Lower leg skin (tissue), 4 donors: ENCODE measurements at regions not wholly inside any gene's neighbourhood (a gene's known extent, or its start where the extent isn't known, plus 50 kb on each side); places are given as distances from the start of the nearest gene placed in this dataset.

Experiments used
- DNase-seq, 2 donors: peaks; one replicate each; pipeline ENCODE4 v3.0.0-alpha.2; 2019; ENCODE audit warnings: low spot score in 2 of 2
- H3K4me3 ChIP-seq: fragments of 200-600 bp; sonication (generic); 2 replicates; pipeline ENCODE4 v1.5.1; 2017; ENCODE audit warnings: mild to moderate bottlenecking, low read depth; ENCODE audit not compliant: poor library complexity, severe bottlenecking
- POLR2A ChIP-seq, 2 donors: fragments of 450-650 bp; IDR thresholded peaks; one replicate each; pipeline ENCODE4 v1.6.1; 2016 to 2017; ENCODE audit warnings: antibody characterized with exemption in 2 of 2, mild to moderate bottlenecking in 1 of 2, moderate library complexity in 1 of 2
- WGBS, 2 donors: methylation state at CpG; one replicate each; pipeline ENCODE4 v1.1.5; 2018; 5-methylcytosine and 5-hydroxymethylcytosine counted together
- intact Hi-C: fragments of 100-400 bp; cut with DNase I; formaldehyde crosslinking; loops from one replicate; pipeline ENCODE4 v1.15.0; 2023; ENCODE audit warnings: low total_unique reads
- TF ChIP-seq, protein P1 (sequence below), 3 donors: fragments of 450-650 bp; IDR thresholded peaks; one replicate each; pipeline ENCODE4 v1.5.1; 2016; ENCODE audit warnings: antibody characterized with exemption in 3 of 3, mild to moderate bottlenecking in 3 of 3, moderate library complexity in 2 of 3

DNA sequence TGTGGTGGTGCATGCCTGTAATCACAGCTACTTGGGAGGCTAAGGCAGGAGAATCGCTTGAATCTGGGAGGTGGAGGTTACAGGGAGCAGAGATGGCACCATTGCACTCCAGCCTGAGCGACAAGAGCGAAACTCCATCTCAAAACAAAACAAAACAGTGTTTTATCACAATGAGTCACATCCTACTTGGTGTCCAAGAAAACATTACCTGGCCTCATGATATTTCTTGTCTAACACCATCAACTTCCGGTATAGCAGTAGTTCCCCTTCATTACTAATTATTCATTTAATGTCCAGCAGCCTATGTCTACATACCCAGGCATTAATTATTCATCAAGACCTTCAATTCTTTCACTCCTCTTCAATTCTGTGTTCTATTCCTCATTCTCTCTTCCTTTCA, 115.5 kb downstream of the CCDC59 start:
- WGBS, 2 donors = 78 to 86% methylated on average over 4 of the region's 4 CpGs
- DNase-seq = no peak
- TF ChIP-seq, protein P1, sequence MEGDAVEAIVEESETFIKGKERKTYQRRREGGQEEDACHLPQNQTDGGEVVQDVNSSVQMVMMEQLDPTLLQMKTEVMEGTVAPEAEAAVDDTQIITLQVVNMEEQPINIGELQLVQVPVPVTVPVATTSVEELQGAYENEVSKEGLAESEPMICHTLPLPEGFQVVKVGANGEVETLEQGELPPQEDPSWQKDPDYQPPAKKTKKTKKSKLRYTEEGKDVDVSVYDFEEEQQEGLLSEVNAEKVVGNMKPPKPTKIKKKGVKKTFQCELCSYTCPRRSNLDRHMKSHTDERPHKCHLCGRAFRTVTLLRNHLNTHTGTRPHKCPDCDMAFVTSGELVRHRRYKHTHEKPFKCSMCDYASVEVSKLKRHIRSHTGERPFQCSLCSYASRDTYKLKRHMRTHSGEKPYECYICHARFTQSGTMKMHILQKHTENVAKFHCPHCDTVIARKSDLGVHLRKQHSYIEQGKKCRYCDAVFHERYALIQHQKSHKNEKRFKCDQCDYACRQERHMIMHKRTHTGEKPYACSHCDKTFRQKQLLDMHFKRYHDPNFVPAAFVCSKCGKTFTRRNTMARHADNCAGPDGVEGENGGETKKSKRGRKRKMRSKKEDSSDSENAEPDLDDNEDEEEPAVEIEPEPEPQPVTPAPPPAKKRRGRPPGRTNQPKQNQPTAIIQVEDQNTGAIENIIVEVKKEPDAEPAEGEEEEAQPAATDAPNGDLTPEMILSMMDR (IDR thresholded peaks at IDR 0.05) = no peak
- no peak for TF ChIP-seq POLR2A (IDR thresholded peaks at IDR 0.05)
- H3K4me3 ChIP-seq = no peak overlapping the region
- intact Hi-C loops = no loop called here

DNA sequence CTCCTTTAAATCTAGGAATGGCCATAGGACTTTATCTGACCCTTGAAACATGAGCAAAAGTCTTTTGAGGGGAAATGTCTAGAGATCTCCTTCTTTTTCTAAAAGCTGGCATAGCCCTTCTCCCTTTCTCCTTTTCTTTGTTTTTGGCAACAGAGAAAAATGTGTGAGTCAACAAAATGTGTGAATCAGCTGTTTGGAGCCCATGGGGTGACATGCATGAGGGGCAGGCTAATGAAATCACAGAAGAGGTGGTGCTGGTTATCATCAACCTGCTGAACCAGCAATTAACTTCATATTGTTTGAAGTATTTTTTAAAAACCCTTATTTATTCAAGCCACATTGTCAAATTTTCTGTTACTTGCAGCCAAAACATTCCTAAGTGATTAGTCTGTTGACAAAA, 132.3 kb downstream of the CCDC59 start:
- TF ChIP-seq POLR2A (IDR thresholded peaks at IDR 0.05) = no peak
- TF ChIP-seq, protein P1 (IDR thresholded peaks at IDR 0.05) = no peak
- intact Hi-C loops = no loop called here
- no peak for DNase-seq
- no peak overlapping the region for H3K4me3 ChIP-seq

DNA sequence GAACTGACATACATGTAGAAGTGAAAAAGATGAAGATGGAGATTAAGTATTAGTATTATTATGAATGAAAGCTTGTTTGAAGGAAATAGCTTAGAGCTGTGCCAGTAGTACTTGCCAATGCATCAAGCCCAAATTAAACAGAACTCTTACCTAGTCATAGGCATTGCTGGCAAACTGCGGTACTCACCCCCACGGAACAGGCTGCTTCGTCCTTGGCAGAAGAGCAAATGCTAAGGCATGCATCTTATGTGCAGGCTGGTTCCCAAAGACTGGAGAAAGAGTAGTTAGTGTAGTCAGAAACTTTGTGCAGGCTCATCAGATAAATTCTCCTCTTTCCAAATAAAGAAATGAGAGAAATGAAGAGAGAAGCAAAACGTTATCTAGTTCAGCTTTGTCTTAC, 134.8 kb downstream of the CCDC59 start:
- TF ChIP-seq, protein P1 (IDR thresholded peaks at IDR 0.05) = no peak
- no peak for TF ChIP-seq POLR2A (IDR thresholded peaks at IDR 0.05)
- intact Hi-C loops = no loop called here
- DNase-seq = no peak
- 74 to 78% methylated on average over 4 of the region's 4 CpGs for WGBS, 2 donors
- H3K4me3 ChIP-seq = no peak overlapping the region

DNA sequence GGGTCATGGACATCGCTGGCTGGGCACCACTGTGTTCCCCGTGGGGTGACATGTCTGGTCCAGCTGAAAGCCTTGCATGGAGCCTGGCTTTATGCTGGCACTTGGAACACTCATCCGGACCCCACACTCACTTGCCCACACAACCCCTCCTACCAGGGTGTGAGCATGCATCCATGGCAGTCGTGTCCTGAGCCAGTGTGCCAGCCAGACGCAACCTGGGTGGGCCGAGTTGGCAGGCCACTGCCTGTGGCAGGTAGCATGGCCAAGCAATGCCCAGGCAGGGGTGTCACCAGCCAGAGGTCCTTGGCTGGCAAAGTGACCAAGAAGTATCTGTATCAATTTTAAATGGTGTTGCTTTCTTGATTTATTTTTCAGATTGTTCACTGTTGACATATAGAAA, 141.7 kb downstream of the CCDC59 start:
- DNase-seq = no peak
- TF ChIP-seq, protein P1 (IDR thresholded peaks at IDR 0.05) = no peak
- no peak for TF ChIP-seq POLR2A (IDR thresholded peaks at IDR 0.05)
- H3K4me3 ChIP-seq = no peak overlapping the region
- intact Hi-C loops = no loop called here
- WGBS, 2 donors = 75 to 86% methylated on average over 5 to 6 of the region's 6 CpGs

DNA sequence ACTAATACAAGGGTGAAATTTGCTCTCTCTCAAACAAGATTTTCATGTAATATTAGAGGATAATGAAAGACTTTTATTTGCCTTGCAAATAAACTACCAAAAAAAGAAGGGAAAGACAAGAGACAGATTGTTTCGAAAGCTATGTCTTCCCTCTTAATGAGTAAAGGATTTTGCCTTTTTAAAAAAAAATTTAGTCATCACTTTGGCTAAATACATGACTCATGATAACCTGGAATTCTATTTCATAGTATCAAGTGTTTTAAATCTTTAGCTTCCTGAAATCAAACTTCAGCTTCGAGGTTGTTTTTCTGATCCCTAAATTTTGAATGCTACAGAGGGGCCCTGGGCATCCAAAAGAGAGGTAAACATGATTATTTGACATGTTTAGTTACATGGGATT, 144.4 kb downstream of the CCDC59 start:
- 46 to 48% methylated on average over 2 of the region's 2 CpGs for WGBS, 2 donors
- no peak for DNase-seq
- intact Hi-C loops = no loop called here
- TF ChIP-seq, protein P1 (IDR thresholded peaks at IDR 0.05) = no peak
- TF ChIP-seq POLR2A (IDR thresholded peaks at IDR 0.05) = no peak
- no peak overlapping the region for H3K4me3 ChIP-seq

DNA sequence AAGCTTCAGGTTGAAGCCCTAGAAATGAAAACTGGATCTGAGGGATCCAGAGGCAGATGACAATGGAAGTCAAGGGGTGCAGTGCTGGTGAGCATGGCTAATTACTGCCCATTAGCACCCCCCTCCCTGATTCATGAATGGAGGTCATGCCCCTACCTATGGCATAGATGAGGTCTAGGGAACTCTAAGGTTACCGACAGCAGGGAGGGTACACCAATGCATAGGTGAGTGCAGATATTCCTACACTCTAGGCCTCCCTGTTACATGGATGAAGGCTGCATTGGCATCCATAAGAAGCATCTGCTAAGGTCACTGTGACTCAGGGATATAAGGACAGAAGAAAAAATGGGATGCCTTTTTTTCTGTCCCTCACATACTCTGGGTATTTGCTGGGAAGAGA, 147.3 kb downstream of the CCDC59 start:
- intact Hi-C loops = no loop called here
- no peak overlapping the region for H3K4me3 ChIP-seq
- WGBS, 2 donors = 95 to 100% methylated on average over 1 of the region's 1 CpG
- no peak for DNase-seq
- TF ChIP-seq POLR2A (IDR thresholded peaks at IDR 0.05) = no peak
- TF ChIP-seq, protein P1 (IDR thresholded peaks at IDR 0.05) = no peak
